BE2C (cell line): ENCODE measurements at regions not wholly inside any gene's neighbourhood (a gene's known extent, or its start where the extent isn't known, plus 50 kb on each side); places are given as distances from the start of the nearest gene placed in this dataset.

ENCODE experiments used
- DNase-seq: peaks from one replicate; pipeline ENCODE4 v3.0.0-alpha.2; 2020
- H3K27me3 ChIP-seq: fragments of 250-450 bp; sonication (Bioruptor Pico); 2 replicates; pipeline ENCODE4 v1.5.1; 2020; ENCODE audit warnings: mild to moderate bottlenecking
- H3K36me3 ChIP-seq: fragments of 250-450 bp; sonication (Bioruptor Pico); 2 replicates; pipeline ENCODE4 v1.5.1; 2020; ENCODE audit warnings: mild to moderate bottlenecking
- H3K4me1 ChIP-seq: fragments of 250-450 bp; sonication (Bioruptor Pico); 2 replicates; pipeline ENCODE4 v1.5.1; 2020
- H3K4me3 ChIP-seq: 2 replicates; pipeline ENCODE4 v1.5.1; 2011; ENCODE audit warnings: low read depth, low read length
- H3K9me3 ChIP-seq: fragments of 250-450 bp; sonication (Bioruptor Pico); 2 replicates; pipeline ENCODE4 v1.5.1; 2020
- CTCF ChIP-seq: IDR thresholded peaks from 2 replicates; pipeline ENCODE4 v1.5.1; 2012; ENCODE audit warnings: mild to moderate bottlenecking, low read depth, low read length

- H3K4me3 ChIP-seq, result no peak overlapping the region
- TF ChIP-seq CTCF, result no peak
- no peak for DNase-seq
- H3K4me1 ChIP-seq, result no peaks in the 10 kb centered on the region
- H3K9me3 ChIP-seq, result no peaks in the 10 kb centered on the region; the same call in 1 of the 2 replicates
- no peaks in the 10 kb centered on the region for H3K36me3 ChIP-seq
- H3K27me3 ChIP-seq, result no peaks in the 10 kb centered on the region
Observed at GRCh38 chr3:99402755-99403154, 235.6 kb upstream of the COL8A1 start.

- no peaks in the 10 kb centered on the region for H3K27me3 ChIP-seq
- no peaks in the 10 kb centered on the region for H3K4me1 ChIP-seq
- DNase-seq, result no peak
- TF ChIP-seq CTCF, result no peak
- H3K9me3 ChIP-seq, result no peaks in the 10 kb centered on the region; the same call in 1 of the 2 replicates
- H3K36me3 ChIP-seq, result no peaks in the 10 kb centered on the region
- no peak overlapping the region for H3K4me3 ChIP-seq
Observed at GRCh38 chr3:99400352-99400751, 238.0 kb upstream of the COL8A1 start.

GRCh38 chr3:99396651-99397275 lies 241.6 kb upstream of the COL8A1 start:
- Histone ChIP-seq H3K27me3 (no peaks in the 10 kb centered on the region), H3K9me3 (no peaks in the 10 kb centered on the region; the same call in 1 of the 2 replicates), H3K4me3 (no peak overlapping the region), H3K4me1 (no peaks in the 10 kb centered on the region), H3K36me3 (no peaks in the 10 kb centered on the region)
- no peak for TF ChIP-seq CTCF
- no peak for DNase-seq

- no peaks in the 10 kb centered on the region; the same call in 1 of the 2 replicates for H3K9me3 ChIP-seq
- no peaks in the 10 kb centered on the region for H3K4me1 ChIP-seq
- H3K4me3 ChIP-seq, result no peak overlapping the region
- H3K36me3 ChIP-seq, result no peaks in the 10 kb centered on the region
- no peak for TF ChIP-seq CTCF
- H3K27me3 ChIP-seq, result no peaks in the 10 kb centered on the region
- DNase-seq, result no peak
Observed at GRCh38 chr3:99394831-99395778, 243.3 kb upstream of the COL8A1 start.

GRCh38 chr3:99393961-99394360 lies 244.4 kb upstream of the COL8A1 start:
- H3K4me3 ChIP-seq, result no peak overlapping the region
- H3K9me3 ChIP-seq, result no peaks in the 10 kb centered on the region; the same call in 1 of the 2 replicates
- no peak for DNase-seq
- H3K4me1 ChIP-seq, result no peaks in the 10 kb centered on the region
- no peaks in the 10 kb centered on the region for H3K27me3 ChIP-seq
- no peaks in the 10 kb centered on the region for H3K36me3 ChIP-seq
- no peak for TF ChIP-seq CTCF

- H3K4me3 ChIP-seq, result no peak overlapping the region
- H3K9me3 ChIP-seq, result no peaks in the 10 kb centered on the region
- TF ChIP-seq CTCF, result no peak
- H3K36me3 ChIP-seq, result no peaks in the 10 kb centered on the region
- DNase-seq, result no peak
- no peaks in the 10 kb centered on the region for H3K27me3 ChIP-seq
- no peaks in the 10 kb centered on the region for H3K4me1 ChIP-seq
Observed at GRCh38 chr3:99388780-99389179, 249.6 kb upstream of the COL8A1 start.
